GM06990 (cell line): ENCODE measurements at regions not wholly inside any gene's neighbourhood (a gene's known extent, or its start where the extent isn't known, plus 50 kb on each side); places are given as distances from the start of the nearest gene placed in this dataset.

Experiments
- DNase-seq: peaks from one replicate; pipeline ENCODE4 v3.0.0-alpha.2; 2011; ENCODE audit not compliant: insufficient read length; ENCODE audit errors: extremely low read depth
- H3K27me3 ChIP-seq: replicated peaks from 2 replicates; pipeline ENCODE4 v1.6.0; 2011; ENCODE audit warnings: low read length; ENCODE audit not compliant: control insufficient read depth, insufficient read depth
- H3K36me3 ChIP-seq: 2 replicates; pipeline ENCODE4 v1.5.1; 2011; ENCODE audit warnings: low read length; ENCODE audit not compliant: control insufficient read depth, insufficient read depth
- H3K4me3 ChIP-seq: replicated peaks from 2 replicates; pipeline ENCODE4 v1.5.1; 2011; ENCODE audit warnings: low read depth, mild to moderate bottlenecking, control low read depth, low read length
- TF ChIP-seq, protein P1 (sequence below): IDR thresholded peaks from 2 replicates; pipeline ENCODE4 v1.5.1; 2011; ENCODE audit warnings: low read length, control low read depth, mild to moderate bottlenecking, inconsistent platforms; ENCODE audit not compliant: insufficient read depth, poor library complexity, severe bottlenecking

DNA sequence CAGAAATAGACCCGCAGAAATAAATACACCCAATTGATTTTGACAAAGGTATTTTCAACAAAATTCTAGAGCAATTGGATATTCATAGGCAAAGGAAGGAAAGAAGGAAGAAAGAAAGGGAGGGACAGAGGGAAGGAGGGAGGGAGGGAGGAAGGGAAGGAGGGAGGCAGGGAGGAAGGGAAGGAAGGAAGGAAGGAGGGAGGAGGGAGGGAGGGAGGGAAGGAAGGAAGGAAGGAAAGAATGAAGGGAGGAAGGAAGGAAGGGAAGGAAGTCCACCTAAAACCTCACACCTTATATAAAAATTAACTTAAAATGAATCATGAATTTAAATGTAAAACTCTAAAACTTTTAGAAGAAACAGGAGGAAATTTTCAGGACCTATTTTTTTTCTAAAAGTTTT is 94.2 kb upstream of the USP47 start:
- TF ChIP-seq, protein P1, sequence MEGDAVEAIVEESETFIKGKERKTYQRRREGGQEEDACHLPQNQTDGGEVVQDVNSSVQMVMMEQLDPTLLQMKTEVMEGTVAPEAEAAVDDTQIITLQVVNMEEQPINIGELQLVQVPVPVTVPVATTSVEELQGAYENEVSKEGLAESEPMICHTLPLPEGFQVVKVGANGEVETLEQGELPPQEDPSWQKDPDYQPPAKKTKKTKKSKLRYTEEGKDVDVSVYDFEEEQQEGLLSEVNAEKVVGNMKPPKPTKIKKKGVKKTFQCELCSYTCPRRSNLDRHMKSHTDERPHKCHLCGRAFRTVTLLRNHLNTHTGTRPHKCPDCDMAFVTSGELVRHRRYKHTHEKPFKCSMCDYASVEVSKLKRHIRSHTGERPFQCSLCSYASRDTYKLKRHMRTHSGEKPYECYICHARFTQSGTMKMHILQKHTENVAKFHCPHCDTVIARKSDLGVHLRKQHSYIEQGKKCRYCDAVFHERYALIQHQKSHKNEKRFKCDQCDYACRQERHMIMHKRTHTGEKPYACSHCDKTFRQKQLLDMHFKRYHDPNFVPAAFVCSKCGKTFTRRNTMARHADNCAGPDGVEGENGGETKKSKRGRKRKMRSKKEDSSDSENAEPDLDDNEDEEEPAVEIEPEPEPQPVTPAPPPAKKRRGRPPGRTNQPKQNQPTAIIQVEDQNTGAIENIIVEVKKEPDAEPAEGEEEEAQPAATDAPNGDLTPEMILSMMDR: no peak
- Histone ChIP-seq H3K27me3 (no peaks in the 10 kb centered on the region; the same call in 1 of the 2 replicates), H3K36me3 (no peaks in the 10 kb centered on the region), H3K4me3 (no peak overlapping the region)
- DNase-seq: no peak

DNA sequence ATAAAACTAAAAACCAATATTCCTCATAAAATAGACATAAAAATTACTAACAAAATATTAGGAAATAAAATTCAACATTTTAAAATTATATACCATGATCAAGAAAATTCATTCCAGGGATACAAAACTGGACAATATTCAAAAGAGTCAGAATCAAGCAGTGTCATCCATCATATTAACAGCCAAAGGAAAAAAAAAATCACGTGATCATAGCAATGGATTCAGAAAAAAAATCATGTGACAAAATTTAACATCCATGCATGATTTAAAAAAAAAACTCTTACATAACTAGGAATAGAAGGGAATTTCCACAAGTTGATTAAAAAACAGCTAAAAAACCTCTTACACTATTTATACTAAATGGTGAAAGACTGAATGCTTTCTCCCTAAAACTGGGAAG is 95.3 kb upstream of the USP47 start:
- H3K36me3 ChIP-seq: no peaks in the 10 kb centered on the region
- TF ChIP-seq, protein P1: no peak
- H3K4me3 ChIP-seq: no peak overlapping the region
- DNase-seq: no peak
- H3K27me3 ChIP-seq: no peaks in the 10 kb centered on the region; the same call in none of the 2 replicates

DNA sequence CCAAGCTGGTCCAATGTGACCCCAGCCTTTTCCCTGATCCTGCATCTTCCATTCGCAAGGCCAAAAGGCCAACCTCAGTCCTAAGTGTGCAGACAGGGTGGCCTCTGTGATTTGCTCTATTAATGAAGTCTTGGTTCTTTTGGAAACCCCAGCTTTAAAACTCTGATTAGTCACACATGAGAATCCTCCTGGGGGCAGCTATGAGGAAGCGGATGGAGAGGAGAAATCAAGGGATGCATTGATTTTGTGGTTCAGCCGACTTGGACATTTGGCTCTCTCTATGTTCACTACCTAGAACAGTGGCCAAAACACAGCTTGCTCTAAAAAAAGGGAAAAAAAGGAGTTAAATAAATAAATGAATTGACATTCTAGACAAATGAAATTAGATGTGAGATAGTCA is 98.6 kb upstream of the USP47 start:
- TF ChIP-seq, protein P1: no peak
- no peak for DNase-seq
- no peaks in the 10 kb centered on the region for H3K36me3 ChIP-seq
- H3K4me3 ChIP-seq: no peak overlapping the region
- H3K27me3 ChIP-seq: no peaks in the 10 kb centered on the region; the same call in none of the 2 replicates

DNA sequence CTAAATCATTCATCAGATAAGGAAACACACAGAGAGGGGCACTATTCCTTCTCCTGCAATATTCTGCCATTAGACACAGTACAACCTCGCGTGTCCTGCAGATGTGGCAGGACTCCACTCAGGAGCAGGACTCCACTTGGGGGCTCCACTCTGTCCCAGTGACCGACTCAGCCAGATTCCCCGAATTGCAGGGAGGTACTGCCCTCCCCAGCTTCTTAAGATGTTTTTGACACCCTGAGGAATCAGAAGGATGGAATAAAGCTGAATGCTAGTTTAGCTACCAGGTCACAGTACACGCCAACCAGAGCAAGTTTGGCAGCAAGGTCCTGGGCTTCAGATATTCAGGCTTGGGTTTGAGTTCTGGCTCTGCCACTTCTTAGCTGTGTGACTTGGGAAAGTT is 99.3 kb upstream of the USP47 start:
- no peak for DNase-seq
- no peaks in the 10 kb centered on the region; the same call in none of the 2 replicates for H3K27me3 ChIP-seq
- TF ChIP-seq, protein P1: no peak
- no peak overlapping the region for H3K4me3 ChIP-seq
- H3K36me3 ChIP-seq: no peaks in the 10 kb centered on the region

DNA sequence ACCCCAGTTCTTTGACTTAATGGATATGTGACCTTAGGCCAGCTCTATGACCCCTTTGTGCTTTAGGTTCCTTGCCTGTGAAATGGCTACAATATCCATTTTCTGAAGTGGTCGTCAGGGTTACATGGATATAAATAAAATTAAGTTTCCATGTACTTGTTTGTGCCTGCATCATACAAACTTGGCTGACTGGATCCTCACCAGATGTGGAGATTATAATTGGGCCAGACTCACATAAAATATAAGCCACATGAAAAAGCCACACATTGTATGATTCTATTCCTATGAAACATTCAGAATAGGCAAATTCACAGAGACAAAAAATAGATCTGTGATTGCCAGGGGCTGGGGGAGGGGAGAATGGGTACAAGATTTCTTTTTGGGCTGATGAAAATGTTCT is 100.9 kb upstream of the USP47 start:
- no peak overlapping the region for H3K4me3 ChIP-seq
- no peaks in the 10 kb centered on the region; the same call in none of the 2 replicates for H3K27me3 ChIP-seq
- no peaks in the 10 kb centered on the region for H3K36me3 ChIP-seq
- TF ChIP-seq, protein P1: no peak
- no peak for DNase-seq

DNA sequence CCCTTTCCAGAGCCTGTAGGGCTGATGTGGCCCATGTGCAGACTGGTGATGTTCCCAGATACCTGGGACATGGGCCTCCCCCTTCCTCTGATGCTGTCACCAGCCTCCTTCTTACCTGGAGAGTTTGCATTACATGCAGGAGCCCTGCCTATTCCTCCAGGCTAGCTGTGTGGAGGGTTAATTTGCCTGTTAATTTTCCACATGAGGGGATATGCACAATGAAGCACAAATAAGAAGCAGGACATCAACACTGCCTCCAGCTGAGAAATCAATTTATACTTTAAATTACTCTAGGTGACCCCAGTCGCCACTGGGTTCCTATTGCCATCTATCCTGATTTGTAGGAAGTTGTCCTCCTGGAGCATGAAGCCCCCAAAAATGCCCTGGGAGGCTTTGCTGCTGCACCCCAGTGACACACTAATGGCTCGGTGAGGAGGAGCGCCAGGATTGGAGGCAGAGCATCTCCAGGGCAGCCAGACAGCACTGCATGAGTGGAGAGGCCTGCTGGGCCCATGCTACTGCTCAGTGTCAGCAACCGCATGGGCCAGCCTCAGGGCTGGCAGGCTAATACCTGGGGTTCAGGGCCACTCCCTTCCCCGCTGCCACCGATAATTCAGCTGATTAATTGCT is 101.6 kb upstream of the USP47 start:
- Histone ChIP-seq H3K4me3 (no peak overlapping the region), H3K27me3 (no peaks in the 10 kb centered on the region; the same call in none of the 2 replicates), H3K36me3 (no peaks in the 10 kb centered on the region)
- TF ChIP-seq, protein P1: no peak
- no peak for DNase-seq
